Spleen (tissue), 11 donors: ENCODE measurements at regions not wholly inside any gene's neighbourhood (a gene's known extent, or its start where the extent isn't known, plus 50 kb on each side); places are given as distances from the start of the nearest gene placed in this dataset.

ENCODE experiments used
- DNase-seq: peaks from one replicate; pipeline ENCODE4 v3.0.0-alpha.2; 2020
- H3K27ac ChIP-seq, 8 donors: fragments of 200-600 bp; sonication (generic) in 7 of 8; 1 replicate in 4 of 8; 2 replicates in 4 of 8; pipeline versions ENCODE4 v1.5.0 to v1.8.0; 2016 to 2021; ENCODE audit warnings: inconsistent platforms in 4 of 8, mild to moderate bottlenecking in 4 of 8, moderate library complexity in 1 of 8
- H3K27me3 ChIP-seq, 7 donors: fragments of 200-600 bp; sonication (generic) in 6 of 7; replicated peaks in 1 of 7; 1 replicate in 4 of 7; 2 replicates in 3 of 7; pipeline versions ENCODE4 v1.5.0 to v1.8.0; 2016 to 2021; ENCODE audit warnings: inconsistent platforms in 3 of 7, mild to moderate bottlenecking in 1 of 7
- H3K36me3 ChIP-seq, 6 donors: fragments of 200-600 bp; sonication (generic) in 5 of 6; 1 replicate in 4 of 6; 2 replicates in 2 of 6; pipeline versions ENCODE4 v1.5.0 to v1.8.0; 2016 to 2021; ENCODE audit warnings: inconsistent platforms in 2 of 6
- H3K4me1 ChIP-seq, 6 donors: fragments of 200-600 bp; sonication (generic) in 5 of 6; 1 replicate in 3 of 6; 2 replicates in 3 of 6; pipeline versions ENCODE4 v1.5.0 to v1.8.0; 2016 to 2021; ENCODE audit warnings: inconsistent platforms in 3 of 6
- H3K4me3 ChIP-seq, 8 donors: fragments of 200-600 bp; sonication (generic) in 7 of 8; 1 replicate in 4 of 8; 2 replicates in 4 of 8; pipeline versions ENCODE4 v1.5.0 to v1.8.0; 2016 to 2021; ENCODE audit warnings: inconsistent platforms in 4 of 8, mild to moderate bottlenecking in 4 of 8, moderate library complexity in 2 of 8
- H3K9me3 ChIP-seq, 8 donors: fragments of 200-600 bp; sonication (generic) in 7 of 8; 1 replicate in 4 of 8; 2 replicates in 4 of 8; pipeline versions ENCODE4 v1.5.0 to v1.8.0; 2016 to 2021; ENCODE audit warnings: inconsistent platforms in 4 of 8
- CTCF ChIP-seq, 11 experiments: fragments of 200-600 bp in 7 of 11; fragments of 450-650 bp in 4 of 11; sonication (generic) in 4 of 11; IDR thresholded peaks in 8 of 11; conservative IDR thresholded peaks in 3 of 11; 1 replicate in 7 of 11; 2 replicates in 4 of 11; pipeline versions ENCODE4 v1.4.0 to v1.8.0; 2016 to 2021; ENCODE audit warnings: antibody characterized with exemption in 11 of 11, inconsistent platforms in 4 of 11, mild to moderate bottlenecking in 1 of 11
- POLR2A ChIP-seq, 3 donors: fragments of 450-650 bp; IDR thresholded peaks; one replicate each; pipeline ENCODE4 v1.5.1; 2017; ENCODE audit warnings: antibody characterized with exemption in 3 of 3, mild to moderate bottlenecking in 1 of 3
- POLR2AphosphoS5 ChIP-seq, 3 donors: sonication (generic); formaldehyde crosslinking; IDR thresholded peaks; one replicate each; pipeline ENCODE4 v1.5.1; 2017; ENCODE audit warnings: antibody characterized with exemption in 3 of 3
- WGBS, 5 donors: extraction: QIAGEN DNeasy Blood & Tissue Kit in 3 of 5; methylation state at CpG; one replicate each; pipeline versions ENCODE4 v1.1.5 to v1.1.7; 2013 to 2018; 5-methylcytosine and 5-hydroxymethylcytosine counted together
- intact Hi-C: fragments of 100-400 bp; cut with DNase I; formaldehyde crosslinking; loops from one replicate; pipeline ENCODE4 v1.15.0; 2023; ENCODE audit warnings: low total_unique reads
- donor health status: healthy with polysubstance abuse.
- donor health status: DM: no; HTN: no; CAD: no; lungs with moderate emphysema.
- donor health status: DM: no; HTN: no; CAD: no.
- donor health status: Bipolar disorder and iron deficiency.
- donor health status: healthy.
- donor health status: DM: no; HTN: no; CAD: no.
- donor health status: DM: yes; HTN: yes; CAD: no.

DNA sequence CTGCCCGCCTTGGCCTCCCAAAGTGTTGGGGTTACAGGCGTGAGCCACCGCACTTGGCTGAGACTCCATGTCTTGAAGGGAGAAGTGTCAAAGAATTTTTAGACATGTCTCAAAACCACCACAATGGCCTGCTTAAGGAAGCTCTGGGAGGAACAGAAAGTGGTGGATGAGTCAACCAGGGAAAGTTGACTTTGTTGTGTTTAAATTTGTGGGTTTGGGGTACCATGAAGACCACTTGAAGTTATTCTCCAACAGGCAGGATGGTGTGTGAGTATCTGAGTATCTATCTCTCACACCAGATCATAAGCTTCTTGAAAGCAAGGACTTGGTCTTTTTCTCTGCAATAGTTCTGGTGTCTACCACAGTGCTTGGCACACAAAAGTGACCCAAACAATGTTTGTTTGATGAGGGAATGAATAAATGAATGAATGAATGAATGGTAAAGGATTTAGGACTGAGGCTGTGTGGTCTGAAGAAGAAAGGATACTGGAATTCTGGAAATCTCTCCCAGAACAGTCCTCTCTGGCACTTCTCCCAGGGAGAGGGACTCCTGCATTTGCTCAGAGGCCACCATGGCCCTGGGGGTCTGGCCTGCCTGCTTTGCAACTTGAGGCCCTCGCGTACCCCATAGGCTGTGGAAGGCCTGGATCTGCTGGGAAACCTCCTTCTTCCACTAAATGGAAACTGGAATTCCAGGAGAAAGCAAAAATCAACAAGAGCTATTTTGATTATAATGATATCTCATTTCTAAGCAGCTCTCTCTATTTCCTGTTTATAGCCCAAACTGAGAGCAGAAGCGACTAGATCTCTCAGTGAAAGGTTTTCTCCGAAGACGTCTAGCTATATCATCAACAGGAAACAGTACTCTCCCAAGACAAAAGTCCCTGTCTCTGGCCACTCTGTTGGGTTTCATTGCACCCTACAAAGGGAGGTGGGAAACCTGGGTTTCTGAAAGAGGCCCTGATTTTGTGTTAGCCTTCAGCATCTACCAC lies 187.9 kb downstream of the PALM2AKAP2 start:
- Histone ChIP-seq H3K4me3 (no peak overlapping the region), H3K9me3 (no peaks in the 10 kb centered on the region), H3K36me3 (no peaks in the 10 kb centered on the region), H3K4me1 (peaks cover 41 to 82% (median 68%) of the 10 kb centered on the region in 6 donors), H3K27ac (peak overlapping the region; percentile 74 to 88 (median 86)), H3K27me3 (no peaks in the 10 kb centered on the region)
- 47 to 60% (median 51%) methylated on average over 8 of the region's 8 CpGs for WGBS, 5 donors
- intact Hi-C loops: loop anchor here (5.0 to 10.0 kb wide), 2 partner anchors 51 to 77 kb away; no protein-coding TSS in a partner anchor
- DNase-seq: no peak
- no peak for TF ChIP-seq POLR2A (IDR thresholded peaks at IDR 0.05)
- no peak for TF ChIP-seq POLR2AphosphoS5 (IDR thresholded peaks at IDR 0.05)
- no peak for TF ChIP-seq CTCF (IDR thresholded peaks at IDR 0.05 in 8 of 11, conservative IDR thresholded peaks at IDR 0.05 in 3 of 11)

GRCh38 chr9:109969011-109969410 lies 189.0 kb downstream of the PALM2AKAP2 start:
- no peak for DNase-seq
- H3K9me3 ChIP-seq: no peaks in the 10 kb centered on the region
- TF ChIP-seq POLR2AphosphoS5 (IDR thresholded peaks at IDR 0.05) (no peak), CTCF (IDR thresholded peaks at IDR 0.05 in 8 of 11, conservative IDR thresholded peaks at IDR 0.05 in 3 of 11) (peak in 2 of 11 experiments; percentile 9 to 41)
- H3K36me3 ChIP-seq: no peaks in the 10 kb centered on the region
- 53 to 74% (median 59%) methylated on average over 4 of the region's 4 CpGs for WGBS, 5 donors
- peak overlapping the region; percentile 74 to 88 (median 86) for H3K27ac ChIP-seq
- intact Hi-C loops: loop anchor here (5.0 to 10.0 kb wide), 2 partner anchors 52 to 76 kb away; no protein-coding TSS in a partner anchor
- no peak overlapping the region for H3K4me3 ChIP-seq
- peaks cover 52 to 84% (median 77%) of the 10 kb centered on the region in 6 donors for H3K4me1 ChIP-seq
- H3K27me3 ChIP-seq: no peaks in the 10 kb centered on the region

GRCh38 chr9:109969573-109970237 lies 189.7 kb downstream of the PALM2AKAP2 start:
- peak in 1 of 3 donors; percentile 83 for TF ChIP-seq POLR2AphosphoS5 (IDR thresholded peaks at IDR 0.05)
- no peak for TF ChIP-seq POLR2A (IDR thresholded peaks at IDR 0.05)
- DNase-seq: peak; percentile 77
- Histone ChIP-seq H3K36me3 (no peaks in the 10 kb centered on the region), H3K27ac (peak overlapping the region; percentile 74 to 88 (median 86)), H3K4me1 (peaks cover 55 to 91% (median 84%) of the 10 kb centered on the region in 6 donors), H3K4me3 (no peak overlapping the region), H3K9me3 (no peaks in the 10 kb centered on the region), H3K27me3 (no peaks in the 10 kb centered on the region)
- WGBS, 5 donors: 33 to 80% (median 75%) methylated on average over 1 of the region's 1 CpG
- intact Hi-C loops: loop anchor here (5.0 to 10.0 kb wide), 2 partner anchors 52 to 75 kb away; no protein-coding TSS in a partner anchor

DNA sequence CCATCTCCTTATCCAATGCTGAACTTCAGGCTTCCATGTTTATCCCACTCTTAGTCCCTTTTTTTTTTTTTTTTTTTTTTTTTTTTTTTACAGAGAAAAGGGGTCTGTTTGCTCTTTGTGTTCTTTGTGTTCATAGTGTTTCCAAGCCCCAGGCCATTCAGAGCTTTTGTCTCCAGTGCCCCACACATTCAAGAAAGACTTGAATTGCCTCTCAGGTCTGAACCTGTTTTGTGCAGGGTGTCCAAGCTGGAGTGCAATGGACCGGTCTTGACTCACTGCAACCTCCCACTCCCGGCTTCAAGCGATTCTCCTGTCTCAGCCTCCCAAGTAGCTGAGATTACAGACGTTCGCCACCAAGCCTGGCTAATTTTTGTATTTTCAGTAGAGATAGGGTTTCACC lies 191.2 kb downstream of the PALM2AKAP2 start:
- peaks cover 54 to 98% (median 85%) of the 10 kb centered on the region in 6 donors for H3K4me1 ChIP-seq
- no peaks in the 10 kb centered on the region for H3K36me3 ChIP-seq
- TF ChIP-seq POLR2A (IDR thresholded peaks at IDR 0.05): no peak
- TF ChIP-seq POLR2AphosphoS5 (IDR thresholded peaks at IDR 0.05): no peak
- no peak for TF ChIP-seq CTCF (IDR thresholded peaks at IDR 0.05 in 8 of 11, conservative IDR thresholded peaks at IDR 0.05 in 3 of 11)
- no peak for DNase-seq
- peak overlapping the region in 6 of 8 donors; percentile 4 to 88 (median 86) for H3K27ac ChIP-seq
- H3K9me3 ChIP-seq: no peaks in the 10 kb centered on the region
- H3K4me3 ChIP-seq: no peak overlapping the region
- no peaks in the 10 kb centered on the region for H3K27me3 ChIP-seq
- intact Hi-C loops: no loop called here
- 95 to 99% (median 97%) methylated on average over 5 of the region's 5 CpGs for WGBS, 5 donors
